ENCODE measurements at regions not wholly inside any gene's neighbourhood (a gene's known extent, or its start where the extent isn't known, plus 50 kb on each side); places are given as distances from the start of the nearest gene placed in this dataset.
"Not testable (repeated sequence)": the region's sequence is repeated elsewhere in the genome, so short reads cannot be mapped to it uniquely, and the experiment has no call there.

GRCh38 chr5:118603278-118603677, 385.1 kb downstream of the DTWD2 start:
- no peak for DNase-seq

- no peak for DNase-seq
Observed at GRCh38 chr5:118598311-118598710, 390.0 kb downstream of the DTWD2 start.

- DNase-seq: no peak
Observed at GRCh38 chr5:118597543-118597942, 390.8 kb downstream of the DTWD2 start.

- no peak for DNase-seq
Observed at GRCh38 chr5:118596255-118596654, 392.1 kb downstream of the DTWD2 start.

GRCh38 chr5:118593003-118593328, 395.4 kb downstream of the DTWD2 start:
- no peak for DNase-seq

- no peak for DNase-seq
Observed at GRCh38 chr5:118592229-118593002, 395.9 kb downstream of the DTWD2 start.

- DNase-seq: no peak
Observed at GRCh38 chr5:118590806-118591205, 397.5 kb downstream of the DTWD2 start.

- no peak for DNase-seq
Observed at GRCh38 chr5:118580949-118581348, 407.4 kb downstream of the DTWD2 start.

- no peak for DNase-seq
Observed at GRCh38 chr5:118578093-118578492, 410.3 kb downstream of the DTWD2 start.

GRCh38 chr5:118577621-118578020, 410.7 kb downstream of the DTWD2 start:
- no peak for DNase-seq

- not testable (repeated sequence) for DNase-seq
Observed at GRCh38 chr5:118570276-118570675, 418.1 kb downstream of the DTWD2 start.

GRCh38 chr5:118569596-118569995, 418.8 kb downstream of the DTWD2 start:
- DNase-seq: not testable (repeated sequence)

- no peak for DNase-seq
Observed at GRCh38 chr5:118565335-118565971, 422.9 kb downstream of the DTWD2 start.

- DNase-seq: no peak
Observed at GRCh38 chr5:118561971-118562370, 426.4 kb downstream of the DTWD2 start.

- DNase-seq: no peak
Observed at GRCh38 chr5:118561235-118561634, 427.1 kb downstream of the DTWD2 start.

- DNase-seq: no peak
Observed at GRCh38 chr5:118558871-118559270, 429.5 kb downstream of the DTWD2 start.

GRCh38 chr5:118557251-118557661, 431.1 kb downstream of the DTWD2 start:
- DNase-seq: no peak

- no peak for DNase-seq
Observed at GRCh38 chr5:118556792-118557191, 431.6 kb downstream of the DTWD2 start.

- no peak for DNase-seq
Observed at GRCh38 chr5:118555727-118556126, 432.6 kb downstream of the DTWD2 start.

- no peak for DNase-seq
Observed at GRCh38 chr5:118554981-118555380, 433.4 kb downstream of the DTWD2 start.

- no peak for DNase-seq
Observed at GRCh38 chr5:118554241-118554640, 434.1 kb downstream of the DTWD2 start.

GRCh38 chr5:118553662-118554061, 434.7 kb downstream of the DTWD2 start:
- DNase-seq: no peak

GRCh38 chr5:118552731-118553360, 435.5 kb downstream of the DTWD2 start:
- no peak for DNase-seq

GRCh38 chr5:118552146-118552545, 436.2 kb downstream of the DTWD2 start:
- no peak for DNase-seq
